Breast epithelium (tissue), 3 donors: ENCODE measurements at regions not wholly inside any gene's neighbourhood (a gene's known extent, or its start where the extent isn't known, plus 50 kb on each side); places are given as distances from the start of the nearest gene placed in this dataset.

Source experiments
- POLR2A ChIP-seq: fragments of 450-650 bp; IDR thresholded peaks from one replicate; pipeline ENCODE4 v1.6.1; 2016; ENCODE audit warnings: antibody characterized with exemption, mild to moderate bottlenecking, moderate library complexity
- POLR2AphosphoS5 ChIP-seq, 3 donors: sonication (generic); formaldehyde crosslinking; IDR thresholded peaks; one replicate each; pipeline ENCODE4 v1.6.1; 2017; ENCODE audit warnings: antibody characterized with exemption in 3 of 3
- TF ChIP-seq, protein P1 (sequence below), 3 donors: fragments of 450-650 bp; IDR thresholded peaks; one replicate each; pipeline ENCODE4 v1.5.1; 2016 to 2017; ENCODE audit warnings: antibody characterized with exemption in 3 of 3, mild to moderate bottlenecking in 3 of 3, moderate library complexity in 3 of 3

DNA sequence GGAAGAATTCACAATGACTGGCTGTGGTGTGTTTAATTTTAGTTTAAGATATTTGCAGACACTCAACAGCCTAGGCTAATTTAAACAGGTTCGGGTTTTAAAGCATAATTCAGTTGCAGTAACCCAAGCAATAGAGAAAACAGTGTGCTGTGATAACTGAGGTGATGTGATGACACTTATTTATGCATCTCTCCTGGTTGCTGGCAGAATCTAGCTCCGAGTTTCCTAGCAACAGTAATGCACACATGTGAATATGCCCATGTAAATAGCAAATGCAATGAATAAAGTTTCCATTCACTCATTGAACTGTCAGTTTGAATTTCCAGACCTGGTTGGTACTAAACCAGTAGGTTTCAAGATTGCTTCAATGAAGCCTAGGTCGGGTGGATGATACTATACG lies 426.5 kb downstream of the TMX3 start:
- TF ChIP-seq, protein P1, sequence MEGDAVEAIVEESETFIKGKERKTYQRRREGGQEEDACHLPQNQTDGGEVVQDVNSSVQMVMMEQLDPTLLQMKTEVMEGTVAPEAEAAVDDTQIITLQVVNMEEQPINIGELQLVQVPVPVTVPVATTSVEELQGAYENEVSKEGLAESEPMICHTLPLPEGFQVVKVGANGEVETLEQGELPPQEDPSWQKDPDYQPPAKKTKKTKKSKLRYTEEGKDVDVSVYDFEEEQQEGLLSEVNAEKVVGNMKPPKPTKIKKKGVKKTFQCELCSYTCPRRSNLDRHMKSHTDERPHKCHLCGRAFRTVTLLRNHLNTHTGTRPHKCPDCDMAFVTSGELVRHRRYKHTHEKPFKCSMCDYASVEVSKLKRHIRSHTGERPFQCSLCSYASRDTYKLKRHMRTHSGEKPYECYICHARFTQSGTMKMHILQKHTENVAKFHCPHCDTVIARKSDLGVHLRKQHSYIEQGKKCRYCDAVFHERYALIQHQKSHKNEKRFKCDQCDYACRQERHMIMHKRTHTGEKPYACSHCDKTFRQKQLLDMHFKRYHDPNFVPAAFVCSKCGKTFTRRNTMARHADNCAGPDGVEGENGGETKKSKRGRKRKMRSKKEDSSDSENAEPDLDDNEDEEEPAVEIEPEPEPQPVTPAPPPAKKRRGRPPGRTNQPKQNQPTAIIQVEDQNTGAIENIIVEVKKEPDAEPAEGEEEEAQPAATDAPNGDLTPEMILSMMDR (IDR thresholded peaks at IDR 0.05): no peak
- TF ChIP-seq POLR2A (no peak), POLR2AphosphoS5 (IDR thresholded peaks at IDR 0.05) (no peak)
